ENCODE measurements at regions not wholly inside any gene's neighbourhood (a gene's known extent, or its start where the extent isn't known, plus 50 kb on each side); places are given as distances from the start of the nearest gene placed in this dataset.
"Not testable (repeated sequence)": the region's sequence is repeated elsewhere in the genome, so short reads cannot be mapped to it uniquely, and the experiment has no call there.

- H3K4me1 Mint-ChIP-seq; H3K36me3 Mint-ChIP-seq (ENCODE audit: low read depth); H3K27me3 Mint-ChIP-seq; POLR2A ChIA-PET; H3K4me3 Mint-ChIP-seq; H3K27ac Mint-ChIP-seq; DNase-seq: not testable (repeated sequence)
- H3K9me3 Mint-ChIP-seq = peaks cover 15% of the 10 kb centered on the region
- CTCF ChIA-PET = interaction anchor here (0.8 kb wide), 1 partner anchor 14 kb away, joined by 3 read pairs; no protein-coding TSS in a partner anchor
Observed at GRCh38 chr11:50183170-50183569, 150.5 kb downstream of the OR4C45 start.

- H3K4me1 Mint-ChIP-seq = no peaks in the 10 kb centered on the region
- no peak for DNase-seq
- POLR2A ChIA-PET = no interaction called here
- H3K36me3 Mint-ChIP-seq (ENCODE audit: low read depth) = no peaks in the 10 kb centered on the region
- H3K4me3 Mint-ChIP-seq = no peak overlapping the region
- no peaks in the 10 kb centered on the region for H3K27me3 Mint-ChIP-seq
- peaks cover 18% of the 10 kb centered on the region for H3K9me3 Mint-ChIP-seq
- H3K27ac Mint-ChIP-seq = no peak overlapping the region
- CTCF ChIA-PET = no interaction called here
Observed at GRCh38 chr11:50186146-50186545, 153.5 kb downstream of the OR4C45 start.

GRCh38 chr11:50187220-50187619 lies 154.5 kb downstream of the OR4C45 start:
- ChIA-PET CTCF (no interaction called here), POLR2A (no interaction called here)
- Mint-ChIP-seq H3K27ac (no peak overlapping the region), H3K27me3 (no peaks in the 10 kb centered on the region), H3K4me3 (no peak overlapping the region), H3K4me1 (no peaks in the 10 kb centered on the region), H3K36me3 (ENCODE audit: low read depth) (no peaks in the 10 kb centered on the region), H3K9me3 (peaks cover 17% of the 10 kb centered on the region)
- no peak for DNase-seq

- Mint-ChIP-seq H3K4me1 (no peaks in the 10 kb centered on the region), H3K27me3 (no peaks in the 10 kb centered on the region), H3K36me3 (ENCODE audit: low read depth) (no peaks in the 10 kb centered on the region), H3K4me3 (no peak overlapping the region), H3K9me3 (peaks cover 23% of the 10 kb centered on the region), H3K27ac (no peak overlapping the region)
- no peak for DNase-seq
- CTCF ChIA-PET = no interaction called here
- POLR2A ChIA-PET = no interaction called here
Observed at GRCh38 chr11:50188040-50188439, 155.4 kb downstream of the OR4C45 start.

- peaks cover 17% of the 10 kb centered on the region for H3K9me3 Mint-ChIP-seq
- H3K4me1 Mint-ChIP-seq = no peaks in the 10 kb centered on the region
- H3K27me3 Mint-ChIP-seq = no peaks in the 10 kb centered on the region
- no peak overlapping the region for H3K27ac Mint-ChIP-seq
- no peaks in the 10 kb centered on the region for H3K36me3 Mint-ChIP-seq (ENCODE audit: low read depth)
- ChIA-PET POLR2A (no interaction called here), CTCF (no interaction called here)
- no peak overlapping the region for H3K4me3 Mint-ChIP-seq
- DNase-seq = no peak
Observed at GRCh38 chr11:50192743-50193142, 160.1 kb downstream of the OR4C45 start.

GRCh38 chr11:50214376-50214775 lies 181.7 kb downstream of the OR4C45 start:
- POLR2A ChIA-PET = no interaction called here
- no peak for DNase-seq
- CTCF ChIA-PET = no interaction called here
- Mint-ChIP-seq H3K4me3 (no peak overlapping the region), H3K9me3 (peaks cover 26% of the 10 kb centered on the region), H3K36me3 (ENCODE audit: low read depth) (no peaks in the 10 kb centered on the region), H3K27ac (no peak overlapping the region), H3K27me3 (no peaks in the 10 kb centered on the region), H3K4me1 (no peaks in the 10 kb centered on the region)

GRCh38 chr11:50220651-50221050 lies 188.0 kb downstream of the OR4C45 start:
- POLR2A ChIA-PET = no interaction called here
- no peak for DNase-seq
- H3K4me3 Mint-ChIP-seq = no peak overlapping the region
- no peaks in the 10 kb centered on the region for H3K4me1 Mint-ChIP-seq
- H3K9me3 Mint-ChIP-seq = peaks cover 17% of the 10 kb centered on the region
- no peaks in the 10 kb centered on the region for H3K27me3 Mint-ChIP-seq
- CTCF ChIA-PET = no interaction called here
- no peaks in the 10 kb centered on the region for H3K36me3 Mint-ChIP-seq (ENCODE audit: low read depth)
- no peak overlapping the region for H3K27ac Mint-ChIP-seq

- POLR2A ChIA-PET; CTCF ChIA-PET; H3K27ac Mint-ChIP-seq; H3K36me3 Mint-ChIP-seq (ENCODE audit: low read depth); H3K4me3 Mint-ChIP-seq; H3K27me3 Mint-ChIP-seq; DNase-seq; H3K4me1 Mint-ChIP-seq: not testable (repeated sequence)
- H3K9me3 Mint-ChIP-seq = peaks cover 11% of the 10 kb centered on the region
Observed at GRCh38 chr11:50238368-50238767, 205.7 kb downstream of the OR4C45 start.

GRCh38 chr11:50246183-50246582 lies 213.5 kb downstream of the OR4C45 start:
- DNase-seq = no peak
- POLR2A ChIA-PET = no interaction called here
- peaks cover 13% of the 10 kb centered on the region for H3K9me3 Mint-ChIP-seq
- H3K27ac Mint-ChIP-seq = no peak overlapping the region
- H3K4me1 Mint-ChIP-seq = no peaks in the 10 kb centered on the region
- CTCF ChIA-PET = no interaction called here
- H3K36me3 Mint-ChIP-seq (ENCODE audit: low read depth) = no peaks in the 10 kb centered on the region
- H3K4me3 Mint-ChIP-seq = no peak overlapping the region
- no peaks in the 10 kb centered on the region for H3K27me3 Mint-ChIP-seq

- ChIA-PET POLR2A (no interaction called here), CTCF (no interaction called here)
- Mint-ChIP-seq H3K36me3 (ENCODE audit: low read depth) (no peaks in the 10 kb centered on the region), H3K27me3 (no peaks in the 10 kb centered on the region), H3K4me1 (no peaks in the 10 kb centered on the region), H3K4me3 (no peak overlapping the region), H3K27ac (no peak overlapping the region), H3K9me3 (peaks cover 13% of the 10 kb centered on the region)
- no peak for DNase-seq
Observed at GRCh38 chr11:50246699-50247098, 214.0 kb downstream of the OR4C45 start.

GRCh38 chr11:50247309-50247874 lies 214.7 kb downstream of the OR4C45 start:
- CTCF ChIA-PET = no interaction called here
- Mint-ChIP-seq H3K4me1 (no peaks in the 10 kb centered on the region), H3K9me3 (peaks cover 11% of the 10 kb centered on the region), H3K27ac (no peak overlapping the region), H3K4me3 (no peak overlapping the region), H3K36me3 (ENCODE audit: low read depth) (no peaks in the 10 kb centered on the region), H3K27me3 (no peaks in the 10 kb centered on the region)
- DNase-seq = no peak
- POLR2A ChIA-PET = no interaction called here

GRCh38 chr11:50267851-50268250 lies 235.2 kb downstream of the OR4C45 start:
- Mint-ChIP-seq H3K27me3 (no peaks in the 10 kb centered on the region), H3K4me3 (no peak overlapping the region), H3K4me1 (no peaks in the 10 kb centered on the region), H3K36me3 (ENCODE audit: low read depth) (no peaks in the 10 kb centered on the region), H3K27ac (no peak overlapping the region), H3K9me3 (peaks cover 34% of the 10 kb centered on the region)
- no peak for DNase-seq
- CTCF ChIA-PET = no interaction called here
- POLR2A ChIA-PET = no interaction called here

- H3K4me1 Mint-ChIP-seq = no peaks in the 10 kb centered on the region
- H3K27ac Mint-ChIP-seq = no peak overlapping the region
- H3K27me3 Mint-ChIP-seq = no peaks in the 10 kb centered on the region
- peaks cover 47% of the 10 kb centered on the region for H3K9me3 Mint-ChIP-seq
- no peak overlapping the region for H3K4me3 Mint-ChIP-seq
- CTCF ChIA-PET = no interaction called here
- no peak for DNase-seq
- H3K36me3 Mint-ChIP-seq (ENCODE audit: low read depth) = no peaks in the 10 kb centered on the region
- POLR2A ChIA-PET = no interaction called here
Observed at GRCh38 chr11:50275133-50275532, 242.5 kb downstream of the OR4C45 start.

- Mint-ChIP-seq H3K36me3 (ENCODE audit: low read depth) (no peaks in the 10 kb centered on the region), H3K4me1 (no peaks in the 10 kb centered on the region), H3K9me3 (peaks cover 32% of the 10 kb centered on the region), H3K27ac (no peak overlapping the region), H3K4me3 (no peak overlapping the region), H3K27me3 (no peaks in the 10 kb centered on the region)
- DNase-seq = no peak
- CTCF ChIA-PET = no interaction called here
- POLR2A ChIA-PET = no interaction called here
Observed at GRCh38 chr11:50278756-50279155, 246.1 kb downstream of the OR4C45 start.
